COLO668 (cell line): ENCODE measurements at regions not wholly inside any gene's neighbourhood (a gene's known extent, or its start where the extent isn't known, plus 50 kb on each side); places are given as distances from the start of the nearest gene placed in this dataset.

Source experiments
- DNase-seq: peaks from one replicate; lab custom pipeline; 2025; ENCODE audit not compliant: unreplicated experiment; lab: John Stamatoyannopoulos, UW

DNA sequence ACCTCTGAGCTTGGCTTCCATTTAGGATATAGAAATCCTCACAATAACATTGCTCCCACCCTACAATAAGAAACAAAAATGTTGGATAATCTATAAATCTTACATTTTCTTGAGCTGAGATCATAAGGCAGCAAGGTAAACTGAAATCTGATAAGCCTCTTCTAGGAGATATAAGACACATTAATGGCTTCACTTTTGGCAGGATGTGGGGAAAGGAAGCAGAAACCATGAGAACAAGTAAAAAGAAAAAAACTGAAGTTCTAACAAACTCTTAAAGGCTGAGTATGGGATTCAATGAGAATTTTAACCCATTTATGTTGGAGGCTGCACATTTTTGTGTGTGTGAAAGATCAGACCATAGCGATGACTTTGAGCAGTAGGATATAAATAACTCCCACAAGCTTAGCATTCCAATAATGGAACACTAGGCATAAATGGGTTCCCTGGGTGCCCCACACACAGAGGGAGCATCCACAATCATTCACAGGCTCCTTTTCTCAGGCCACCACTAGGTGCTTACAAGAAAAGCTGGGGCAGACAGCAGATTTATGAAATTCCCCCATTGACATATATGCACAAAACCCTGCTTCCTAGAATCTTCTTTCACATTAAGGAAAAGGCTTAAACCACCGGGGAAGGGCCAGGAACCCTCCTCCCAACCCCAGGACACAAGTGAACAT is 564.9 kb upstream of the MGMT start:
- DNase-seq = no peak

GRCh38 chr10:128907155-128907941 is 559.7 kb upstream of the MGMT start:
- no peak for DNase-seq

- DNase-seq = no peak
These were observed 558.9 kb upstream of the MGMT start for GRCh38 chr10:128908099-128908498.

DNA sequence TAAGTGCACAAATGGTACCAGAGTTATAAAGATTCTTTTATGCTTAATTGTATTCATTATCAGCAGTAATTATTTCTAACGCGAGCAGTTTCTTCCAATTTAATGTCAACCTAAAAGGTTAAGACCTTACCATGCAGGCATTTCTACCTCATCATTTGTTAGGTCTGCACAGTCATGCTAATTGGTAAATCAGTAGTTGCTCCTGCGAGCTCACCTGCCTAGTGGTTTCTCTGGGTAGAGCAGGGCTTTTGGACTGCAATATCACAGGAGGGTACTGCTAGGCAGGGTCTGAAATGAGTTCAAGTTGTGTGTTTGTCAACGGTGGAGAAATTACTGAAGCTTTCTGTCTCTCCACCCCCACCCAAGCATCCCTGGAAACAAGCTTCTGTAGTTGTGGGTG is 558.5 kb upstream of the MGMT start:
- no peak for DNase-seq

DNA sequence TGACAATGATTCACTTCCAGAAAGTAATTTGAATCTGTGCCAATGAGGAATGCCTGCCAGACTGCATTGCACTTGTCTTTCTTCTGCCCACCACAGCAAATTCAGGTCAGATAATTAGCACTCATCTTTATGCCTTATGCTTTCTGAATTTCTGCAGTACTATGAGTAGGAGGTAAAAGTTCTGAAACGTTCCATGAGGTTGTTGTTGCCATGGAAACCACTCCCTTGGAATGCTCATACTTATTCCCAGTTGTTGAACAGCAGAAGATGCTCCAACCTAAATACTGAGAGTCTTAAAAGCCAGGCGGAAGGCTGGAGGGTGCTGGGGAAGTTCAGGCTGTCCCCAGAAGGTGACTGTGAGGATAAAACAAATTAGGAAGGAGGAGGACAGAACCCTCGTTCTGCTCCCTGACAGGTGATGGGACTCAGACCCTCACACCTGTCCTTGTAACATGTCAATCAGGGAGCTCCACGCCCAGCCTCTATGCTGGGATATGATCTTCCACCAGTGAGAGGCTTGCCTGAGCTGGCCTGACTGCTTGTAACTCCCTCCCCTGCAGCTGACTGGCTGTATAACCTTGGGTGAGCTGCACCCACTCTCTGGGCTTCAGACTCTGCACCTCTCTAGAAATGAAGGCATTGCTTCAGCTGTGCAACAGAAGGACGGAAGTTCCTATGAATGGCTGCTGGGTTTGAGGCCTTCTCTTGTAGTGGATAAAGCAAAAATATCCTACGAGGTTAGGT is 554.3 kb upstream of the MGMT start:
- no peak for DNase-seq

- DNase-seq = no peak
These were observed 552.4 kb upstream of the MGMT start for GRCh38 chr10:128914681-128915080.

GRCh38 chr10:128915630-128916029 is 551.4 kb upstream of the MGMT start:
- DNase-seq = no peak

GRCh38 chr10:128916383-128916782 is 550.7 kb upstream of the MGMT start:
- DNase-seq = no peak

- no peak for DNase-seq
These were observed 545.5 kb upstream of the MGMT start for GRCh38 chr10:128921389-128922022.

- no peak for DNase-seq
These were observed 544.9 kb upstream of the MGMT start for GRCh38 chr10:128922172-128922571.

DNA sequence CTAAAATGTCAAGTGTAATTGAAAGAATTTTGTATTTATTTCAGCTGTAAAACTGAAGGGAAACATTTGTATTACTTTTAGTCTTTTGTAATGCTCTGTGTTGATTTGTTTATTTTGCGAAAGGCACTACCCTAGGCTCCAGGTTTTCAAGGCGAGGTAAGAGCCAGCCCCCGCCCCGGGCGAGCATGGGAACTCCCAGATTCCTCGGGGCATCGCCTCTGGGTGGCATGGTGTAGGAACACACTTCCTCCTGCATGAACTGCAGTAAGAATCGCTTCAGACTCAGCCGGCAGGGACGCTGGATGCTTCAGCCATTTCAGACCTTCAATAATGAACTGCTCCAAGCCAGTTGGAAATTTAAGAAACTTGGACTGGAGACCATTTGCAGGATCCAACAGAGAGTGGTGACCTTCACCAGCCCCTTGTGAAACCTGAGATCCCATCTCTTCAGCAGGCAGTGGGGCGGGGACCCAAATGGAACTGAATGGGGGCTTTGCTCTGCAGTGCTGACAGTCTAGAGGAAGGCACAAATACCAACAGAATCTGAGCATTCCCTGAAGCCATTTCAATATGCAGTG is 544.3 kb upstream of the MGMT start:
- DNase-seq = no peak

GRCh38 chr10:128924918-128925317 is 542.1 kb upstream of the MGMT start:
- DNase-seq = no peak

- DNase-seq = no peak
These were observed 540.3 kb upstream of the MGMT start for GRCh38 chr10:128926711-128927110.

- DNase-seq = no peak
These were observed 539.4 kb upstream of the MGMT start for GRCh38 chr10:128927497-128928161.

DNA sequence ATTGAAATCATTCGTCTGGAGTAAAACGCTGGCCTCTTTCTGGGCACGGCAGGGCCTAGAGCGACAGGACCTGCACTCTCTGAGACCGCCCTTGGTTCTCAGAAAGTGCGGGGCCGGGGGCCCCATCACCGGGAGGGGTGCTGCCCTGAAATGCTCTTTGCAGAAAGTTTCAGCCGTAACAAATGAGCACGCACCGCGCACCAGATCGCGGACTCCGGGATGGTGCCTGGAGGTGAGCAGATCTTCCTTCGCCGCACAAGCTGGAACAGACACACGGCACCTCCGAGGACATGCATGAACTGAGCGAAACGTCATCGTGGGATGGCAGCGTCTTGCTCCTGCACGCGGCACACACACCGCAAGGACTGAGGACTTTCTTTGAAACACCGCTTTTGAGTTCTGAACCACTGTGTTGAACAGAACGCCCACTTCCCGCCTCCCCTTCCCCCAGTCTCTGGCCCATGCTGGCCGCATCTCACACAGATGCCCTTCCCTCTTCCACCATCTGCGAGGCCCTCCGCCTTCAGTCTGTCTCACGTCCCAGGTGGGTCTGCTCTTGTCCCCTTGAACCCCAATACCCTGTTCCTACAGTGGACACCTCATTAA is 538.7 kb upstream of the MGMT start:
- no peak for DNase-seq

- DNase-seq = no peak
These were observed 537.9 kb upstream of the MGMT start for GRCh38 chr10:128929131-128929530.

GRCh38 chr10:128929767-128930166 is 537.3 kb upstream of the MGMT start:
- DNase-seq = no peak

DNA sequence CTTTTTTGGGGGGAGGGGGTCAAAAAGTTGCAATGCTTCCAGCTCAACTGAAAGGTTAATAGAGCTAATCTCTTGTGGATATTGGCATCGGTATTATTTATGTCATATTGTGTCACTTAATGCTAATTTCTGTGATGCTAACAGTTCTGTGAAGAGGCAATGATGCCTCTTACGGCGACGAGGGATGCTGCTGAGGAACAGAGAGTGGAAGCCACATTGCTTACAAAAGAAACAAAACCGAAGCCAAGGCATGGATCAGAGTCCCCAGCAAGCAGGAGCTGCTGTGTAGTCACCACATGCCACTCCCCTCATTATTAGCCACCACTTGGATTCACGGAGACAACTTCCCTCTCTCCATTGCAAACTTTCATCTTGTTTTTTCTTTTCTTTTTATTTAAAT is 536.5 kb upstream of the MGMT start:
- no peak for DNase-seq

GRCh38 chr10:128932071-128932820 is 534.8 kb upstream of the MGMT start:
- no peak for DNase-seq
